GM23338 (cell line): ENCODE measurements at regions not wholly inside any gene's neighbourhood (a gene's known extent, or its start where the extent isn't known, plus 50 kb on each side); places are given as distances from the start of the nearest gene placed in this dataset.

Source experiments
- ATAC-seq: fragments of 200-7000 bp; cut with Tn5 transposase; 3 replicates; pipeline ENCODE4 v1.9.1; 2020
- DNase-seq: peaks from one replicate; pipeline ENCODE4 v3.0.0-alpha.2; 2015; ENCODE audit warnings: low spot score
- H2AFZ ChIP-seq: fragments of 200-600 bp; sonication (generic); 2 replicates; pipeline ENCODE4 v1.8.0; 2016; ENCODE audit warnings: antibody characterized with exemption, mild to moderate bottlenecking, moderate library complexity
- H3F3A ChIP-seq: fragments of 200-600 bp; sonication (generic); replicated peaks from 2 replicates; pipeline ENCODE4 v1.8.0; 2017; ENCODE audit warnings: antibody characterized with exemption, mixed run types, low read depth
- H3K27ac ChIP-seq: fragments of 200-600 bp; sonication (generic); 2 replicates; pipeline ENCODE4 v1.6.1; 2016; ENCODE audit warnings: low read depth
- H3K27me3 ChIP-seq: fragments of 200-600 bp; sonication (generic); 2 replicates; pipeline ENCODE4 v1.8.0; 2016; ENCODE audit warnings: mild to moderate bottlenecking, mixed run types, moderate library complexity; ENCODE audit not compliant: insufficient read depth
- H3K36me3 ChIP-seq: fragments of 200-600 bp; sonication (generic); 2 replicates; pipeline ENCODE4 v1.8.0; 2016; ENCODE audit warnings: mild to moderate bottlenecking; ENCODE audit not compliant: insufficient read depth
- H3K4me1 ChIP-seq: fragments of 200-600 bp; sonication (generic); 2 replicates; pipeline ENCODE4 v1.8.0; 2016; ENCODE audit warnings: mild to moderate bottlenecking, moderate library complexity; ENCODE audit not compliant: insufficient read depth
- H3K4me2 ChIP-seq: fragments of 200-600 bp; sonication (generic); 2 replicates; pipeline ENCODE4 v1.7.1; 2017; ENCODE audit warnings: mixed run types
- H3K4me3 ChIP-seq: fragments of 200-600 bp; sonication (generic); 2 replicates; pipeline ENCODE4 v1.6.1; 2016; ENCODE audit warnings: mixed run types
- H3K79me2 ChIP-seq: fragments of 200-600 bp; sonication (generic); replicated peaks from 2 replicates; pipeline ENCODE4 v1.8.0; 2017; ENCODE audit warnings: mild to moderate bottlenecking; ENCODE audit not compliant: insufficient read depth
- H3K9me2 ChIP-seq: fragments of 200-600 bp; sonication (generic); 2 replicates; pipeline ENCODE4 v1.8.0; 2017; ENCODE audit not compliant: insufficient read depth
- H4K20me1 ChIP-seq: fragments of 200-600 bp; sonication (generic); replicated peaks from 2 replicates; pipeline ENCODE4 v1.8.0; 2017; ENCODE audit warnings: mild to moderate bottlenecking; ENCODE audit not compliant: insufficient read depth
- H3K27ac Mint-ChIP-seq: 2 replicates; pipeline ENCODE4 v1.8.0; 2020; ENCODE audit warnings: inconsistent platforms, mild to moderate bottlenecking, moderate library complexity, mixed read lengths
- H3K27me3 Mint-ChIP-seq: 3 replicates; pipeline ENCODE4 v1.8.0; 2022; ENCODE audit warnings: low read depth, mild to moderate bottlenecking, moderate library complexity, mixed read lengths, inconsistent platforms; ENCODE audit not compliant: insufficient read depth, poor library complexity
- H3K36me3 Mint-ChIP-seq: 3 replicates; pipeline ENCODE4 v1.8.0; 2021; ENCODE audit warnings: low read depth, mild to moderate bottlenecking, inconsistent platforms, moderate library complexity, mixed read lengths
- H3K4me1 Mint-ChIP-seq: 3 replicates; pipeline ENCODE4 v1.8.0; 2020; ENCODE audit warnings: mild to moderate bottlenecking, inconsistent platforms, mixed read lengths
- H3K4me3 Mint-ChIP-seq: 3 replicates; pipeline ENCODE4 v1.8.0; 2021; ENCODE audit warnings: moderate library complexity, mild to moderate bottlenecking, inconsistent platforms, mixed read lengths
- H3K9me3 Mint-ChIP-seq: 3 replicates; pipeline ENCODE4 v1.8.0; 2020; ENCODE audit warnings: moderate library complexity, mild to moderate bottlenecking, inconsistent platforms, mixed read lengths
- EZH2 ChIP-seq: fragments of 200-600 bp; sonication (generic); IDR thresholded peaks from one replicate; pipeline ENCODE4 v1.8.0; 2017; ENCODE audit warnings: antibody characterized with exemption, mild to moderate bottlenecking, low read depth; ENCODE audit not compliant: unreplicated experiment
- JUNB ChIP-seq: IDR thresholded peaks from one replicate; pipeline ENCODE4 v1.6.1; 2016; ENCODE audit warnings: antibody characterized with exemption; ENCODE audit not compliant: unreplicated experiment
- POLR2AphosphoS5 ChIP-seq: IDR thresholded peaks from 2 replicates; pipeline ENCODE4 v1.6.1; 2016; ENCODE audit warnings: antibody characterized with exemption, low read depth
- ZNF114 ChIP-seq: fragments of 250-450 bp; sonication (Bioruptor Pico); IDR thresholded peaks from 2 replicates; pipeline ENCODE4 v1.5.0; 2020; ENCODE audit warnings: mild to moderate bottlenecking, moderate library complexity
- TF ChIP-seq, protein P1 (sequence below): fragments of 250-450 bp; sonication (Bioruptor Pico); IDR thresholded peaks from 2 replicates; pipeline ENCODE4 v1.5.0; 2020; ENCODE audit warnings: mild to moderate bottlenecking, moderate library complexity
- TF ChIP-seq, protein P2 (sequence below): IDR thresholded peaks from 2 replicates; pipeline ENCODE4 v1.6.1; 2016; ENCODE audit warnings: antibody characterized with exemption
- TF ChIP-seq, protein P3 (sequence below), 2 experiments: fragments of 200-600 bp in 1 of 2; sonication (generic) in 1 of 2; conservative IDR thresholded peaks; 2 replicates each; pipeline versions ENCODE4 v1.5.1 to v1.6.1; 2016 to 2017; ENCODE audit warnings: antibody characterized with exemption in 2 of 2, low read depth in 2 of 2, mild to moderate bottlenecking in 2 of 2, moderate library complexity in 1 of 2

DNA sequence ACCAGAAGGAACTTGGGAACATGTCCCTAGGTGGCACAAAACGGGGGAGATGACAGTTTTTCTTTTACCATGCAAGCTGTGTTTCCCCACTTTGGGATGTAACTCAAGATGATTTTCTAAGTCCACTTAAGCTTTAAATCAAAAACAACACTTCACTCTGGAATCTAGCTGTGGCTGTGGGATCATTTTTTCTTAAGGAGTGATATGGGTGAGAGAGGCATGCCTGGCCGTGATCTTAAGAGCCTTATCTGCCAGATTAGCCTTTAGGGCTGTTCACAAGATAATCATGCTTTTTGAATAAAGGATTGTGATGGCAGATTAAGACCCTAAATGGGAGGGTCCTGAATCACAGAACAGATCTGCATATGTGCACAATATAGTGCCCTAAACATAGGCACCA, 384.8 kb upstream of the SEMA6D start (continued):
- TF ChIP-seq, protein P1, sequence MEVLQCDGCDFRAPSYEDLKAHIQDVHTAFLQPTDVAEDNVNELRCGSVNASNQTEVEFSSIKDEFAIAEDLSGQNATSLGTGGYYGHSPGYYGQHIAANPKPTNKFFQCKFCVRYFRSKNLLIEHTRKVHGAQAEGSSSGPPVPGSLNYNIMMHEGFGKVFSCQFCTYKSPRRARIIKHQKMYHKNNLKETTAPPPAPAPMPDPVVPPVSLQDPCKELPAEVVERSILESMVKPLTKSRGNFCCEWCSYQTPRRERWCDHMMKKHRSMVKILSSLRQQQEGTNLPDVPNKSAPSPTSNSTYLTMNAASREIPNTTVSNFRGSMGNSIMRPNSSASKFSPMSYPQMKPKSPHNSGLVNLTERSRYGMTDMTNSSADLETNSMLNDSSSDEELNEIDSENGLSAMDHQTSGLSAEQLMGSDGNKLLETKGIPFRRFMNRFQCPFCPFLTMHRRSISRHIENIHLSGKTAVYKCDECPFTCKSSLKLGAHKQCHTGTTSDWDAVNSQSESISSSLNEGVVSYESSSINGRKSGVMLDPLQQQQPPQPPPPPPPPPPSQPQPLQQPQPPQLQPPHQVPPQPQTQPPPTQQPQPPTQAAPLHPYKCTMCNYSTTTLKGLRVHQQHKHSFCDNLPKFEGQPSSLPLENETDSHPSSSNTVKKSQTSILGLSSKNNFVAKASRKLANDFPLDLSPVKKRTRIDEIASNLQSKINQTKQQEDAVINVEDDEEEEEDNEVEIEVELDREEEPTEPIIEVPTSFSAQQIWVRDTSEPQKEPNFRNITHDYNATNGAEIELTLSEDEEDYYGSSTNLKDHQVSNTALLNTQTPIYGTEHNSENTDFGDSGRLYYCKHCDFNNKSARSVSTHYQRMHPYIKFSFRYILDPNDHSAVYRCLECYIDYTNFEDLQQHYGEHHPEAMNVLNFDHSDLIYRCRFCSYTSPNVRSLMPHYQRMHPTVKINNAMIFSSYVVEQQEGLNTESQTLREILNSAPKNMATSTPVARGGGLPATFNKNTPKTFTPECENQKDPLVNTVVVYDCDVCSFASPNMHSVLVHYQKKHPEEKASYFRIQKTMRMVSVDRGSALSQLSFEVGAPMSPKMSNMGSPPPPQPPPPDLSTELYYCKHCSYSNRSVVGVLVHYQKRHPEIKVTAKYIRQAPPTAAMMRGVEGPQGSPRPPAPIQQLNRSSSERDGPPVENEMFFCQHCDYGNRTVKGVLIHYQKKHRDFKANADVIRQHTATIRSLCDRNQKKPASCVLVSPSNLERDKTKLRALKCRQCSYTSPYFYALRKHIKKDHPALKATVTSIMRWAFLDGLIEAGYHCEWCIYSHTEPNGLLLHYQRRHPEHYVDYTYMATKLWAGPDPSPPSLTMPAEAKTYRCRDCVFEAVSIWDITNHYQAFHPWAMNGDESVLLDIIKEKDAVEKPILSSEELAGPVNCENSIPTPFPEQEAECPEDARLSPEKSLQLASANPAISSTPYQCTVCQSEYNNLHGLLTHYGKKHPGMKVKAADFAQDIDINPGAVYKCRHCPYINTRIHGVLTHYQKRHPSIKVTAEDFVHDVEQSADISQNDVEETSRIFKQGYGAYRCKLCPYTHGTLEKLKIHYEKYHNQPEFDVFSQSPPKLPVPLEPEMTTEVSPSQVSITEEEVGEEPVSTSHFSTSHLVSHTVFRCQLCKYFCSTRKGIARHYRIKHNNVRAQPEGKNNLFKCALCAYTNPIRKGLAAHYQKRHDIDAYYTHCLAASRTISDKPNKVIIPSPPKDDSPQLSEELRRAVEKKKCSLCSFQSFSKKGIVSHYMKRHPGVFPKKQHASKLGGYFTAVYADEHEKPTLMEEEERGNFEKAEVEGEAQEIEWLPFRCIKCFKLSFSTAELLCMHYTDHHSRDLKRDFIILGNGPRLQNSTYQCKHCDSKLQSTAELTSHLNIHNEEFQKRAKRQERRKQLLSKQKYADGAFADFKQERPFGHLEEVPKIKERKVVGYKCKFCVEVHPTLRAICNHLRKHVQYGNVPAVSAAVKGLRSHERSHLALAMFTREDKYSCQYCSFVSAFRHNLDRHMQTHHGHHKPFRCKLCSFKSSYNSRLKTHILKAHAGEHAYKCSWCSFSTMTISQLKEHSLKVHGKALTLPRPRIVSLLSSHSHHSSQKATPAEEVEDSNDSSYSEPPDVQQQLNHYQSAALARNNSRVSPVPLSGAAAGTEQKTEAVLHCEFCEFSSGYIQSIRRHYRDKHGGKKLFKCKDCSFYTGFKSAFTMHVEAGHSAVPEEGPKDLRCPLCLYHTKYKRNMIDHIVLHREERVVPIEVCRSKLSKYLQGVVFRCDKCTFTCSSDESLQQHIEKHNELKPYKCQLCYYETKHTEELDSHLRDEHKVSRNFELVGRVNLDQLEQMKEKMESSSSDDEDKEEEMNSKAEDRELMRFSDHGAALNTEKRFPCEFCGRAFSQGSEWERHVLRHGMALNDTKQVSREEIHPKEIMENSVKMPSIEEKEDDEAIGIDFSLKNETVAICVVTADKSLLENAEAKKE (CRISPR knock-in tag) = no peak
- TF ChIP-seq, protein P2, sequence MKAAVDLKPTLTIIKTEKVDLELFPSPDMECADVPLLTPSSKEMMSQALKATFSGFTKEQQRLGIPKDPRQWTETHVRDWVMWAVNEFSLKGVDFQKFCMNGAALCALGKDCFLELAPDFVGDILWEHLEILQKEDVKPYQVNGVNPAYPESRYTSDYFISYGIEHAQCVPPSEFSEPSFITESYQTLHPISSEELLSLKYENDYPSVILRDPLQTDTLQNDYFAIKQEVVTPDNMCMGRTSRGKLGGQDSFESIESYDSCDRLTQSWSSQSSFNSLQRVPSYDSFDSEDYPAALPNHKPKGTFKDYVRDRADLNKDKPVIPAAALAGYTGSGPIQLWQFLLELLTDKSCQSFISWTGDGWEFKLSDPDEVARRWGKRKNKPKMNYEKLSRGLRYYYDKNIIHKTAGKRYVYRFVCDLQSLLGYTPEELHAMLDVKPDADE = no peak
- TF ChIP-seq, protein P3, sequence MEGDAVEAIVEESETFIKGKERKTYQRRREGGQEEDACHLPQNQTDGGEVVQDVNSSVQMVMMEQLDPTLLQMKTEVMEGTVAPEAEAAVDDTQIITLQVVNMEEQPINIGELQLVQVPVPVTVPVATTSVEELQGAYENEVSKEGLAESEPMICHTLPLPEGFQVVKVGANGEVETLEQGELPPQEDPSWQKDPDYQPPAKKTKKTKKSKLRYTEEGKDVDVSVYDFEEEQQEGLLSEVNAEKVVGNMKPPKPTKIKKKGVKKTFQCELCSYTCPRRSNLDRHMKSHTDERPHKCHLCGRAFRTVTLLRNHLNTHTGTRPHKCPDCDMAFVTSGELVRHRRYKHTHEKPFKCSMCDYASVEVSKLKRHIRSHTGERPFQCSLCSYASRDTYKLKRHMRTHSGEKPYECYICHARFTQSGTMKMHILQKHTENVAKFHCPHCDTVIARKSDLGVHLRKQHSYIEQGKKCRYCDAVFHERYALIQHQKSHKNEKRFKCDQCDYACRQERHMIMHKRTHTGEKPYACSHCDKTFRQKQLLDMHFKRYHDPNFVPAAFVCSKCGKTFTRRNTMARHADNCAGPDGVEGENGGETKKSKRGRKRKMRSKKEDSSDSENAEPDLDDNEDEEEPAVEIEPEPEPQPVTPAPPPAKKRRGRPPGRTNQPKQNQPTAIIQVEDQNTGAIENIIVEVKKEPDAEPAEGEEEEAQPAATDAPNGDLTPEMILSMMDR (conservative IDR thresholded peaks at IDR 0.05; ENCODE audit: low read depth in 2 of 2) = no peak

DNA sequence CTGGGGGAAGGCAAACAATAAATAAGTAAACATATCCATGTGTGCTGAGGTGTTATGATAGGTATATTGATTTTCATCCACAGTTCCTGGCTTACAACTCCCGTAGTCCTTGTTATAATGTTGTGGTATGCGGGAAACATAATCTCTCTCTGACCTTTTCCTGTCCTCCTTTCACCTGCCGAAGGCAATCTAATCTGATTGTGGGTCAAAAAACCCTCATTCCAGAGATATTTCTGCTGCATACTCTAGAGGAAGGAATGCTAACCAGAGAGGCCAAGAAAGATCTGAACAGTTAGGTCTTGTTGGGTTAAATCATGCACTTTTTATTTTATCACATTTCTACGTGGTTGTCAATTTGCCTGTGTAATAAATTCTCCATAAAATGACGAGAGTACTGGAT, 383.6 kb upstream of the SEMA6D start:
- H3K9me2 ChIP-seq = 0 out of 2 replicates have a peak, but pooled peaks cover 7% of the 10 kb centered on the region
- Mint-ChIP-seq H3K4me1 (peaks cover 8% of the 10 kb centered on the region; the same call in 2 of the 3 replicates), H3K4me3 (no peak overlapping the region), H3K36me3 (no peaks in the 10 kb centered on the region), H3K27me3 (no peaks in the 10 kb centered on the region), H3K27ac (no peak overlapping the region), H3K9me3 (no peaks in the 10 kb centered on the region; the same call in 2 of the 3 replicates)
- no peaks in the 10 kb centered on the region for H3K27me3 ChIP-seq
- peaks cover 11% of the 10 kb centered on the region; the same call in 1 of the 2 replicates for H3K4me1 ChIP-seq
- H3K27ac ChIP-seq = no peak overlapping the region
- no peaks in the 10 kb centered on the region for H3F3A ChIP-seq
- H4K20me1 ChIP-seq = no peaks in the 10 kb centered on the region
- no peak overlapping the region for H3K4me2 ChIP-seq
- DNase-seq (no peak), ATAC-seq (no peak)
- H3K36me3 ChIP-seq = no peaks in the 10 kb centered on the region
- no peaks in the 10 kb centered on the region for H3K79me2 ChIP-seq
- H3K4me3 ChIP-seq = no peak overlapping the region
- H2AFZ ChIP-seq = no peak overlapping the region
- TF ChIP-seq POLR2AphosphoS5 = no peak
- no peak for TF ChIP-seq JUNB
- TF ChIP-seq ZNF114 = no peak
- TF ChIP-seq EZH2 = no peak
